HEK293T (cell line): ENCODE measurements at regions not wholly inside any gene's neighbourhood (a gene's known extent, or its start where the extent isn't known, plus 50 kb on each side); places are given as distances from the start of the nearest gene placed in this dataset.
"Not testable (repeated sequence)": the region's sequence is repeated elsewhere in the genome, so short reads cannot be mapped to it uniquely, and the experiment has no call there.

Experiments used
- CTCF ChIA-PET: fragments of 350-600 bp; formaldehyde crosslinking; extraction: SDS; loops from one replicate; lab custom pipeline; 2021; ENCODE audit warnings: antibody characterized with exemption, inconsistent platforms; lab: Yijun Ruan, JAX
- POLR2A ChIA-PET: fragments of 350-600 bp; formaldehyde crosslinking; extraction: SDS; loops from one replicate; lab custom pipeline; 2020; ENCODE audit warnings: antibody characterized with exemption, inconsistent platforms; lab: Yijun Ruan, JAX
- DNase-seq: peaks from one replicate; pipeline ENCODE4 v3.0.0; 2012; ENCODE audit warnings: mixed read lengths; ENCODE audit errors: extremely low spot score
- ARNT ChIP-seq: fragments of 450-650 bp; IDR thresholded peaks from 2 replicates; pipeline ENCODE4 v1.6.1; 2017; ENCODE audit warnings: mild to moderate bottlenecking
- BHLHE40 ChIP-seq: fragments of 450-650 bp; IDR thresholded peaks from 2 replicates; pipeline ENCODE4 v1.6.1; 2016; ENCODE audit warnings: mild to moderate bottlenecking, moderate library complexity, borderline replicate concordance
- CTBP1 ChIP-seq: fragments of 450-650 bp; IDR thresholded peaks from 2 replicates; pipeline ENCODE4 v1.6.1; 2016; ENCODE audit warnings: borderline replicate concordance
- ELF4 ChIP-seq: fragments of 450-650 bp; IDR thresholded peaks from 2 replicates; pipeline ENCODE4 v1.6.1; 2017; ENCODE audit warnings: antibody characterized with exemption
- FOXA1 ChIP-seq: fragments of 450-650 bp; IDR thresholded peaks from 2 replicates; pipeline ENCODE4 v1.6.1; 2016; ENCODE audit warnings: mild to moderate bottlenecking
- FOXK2 ChIP-seq: fragments of 450-650 bp; IDR thresholded peaks from 2 replicates; pipeline ENCODE4 v1.6.1; 2016; ENCODE audit warnings: mild to moderate bottlenecking
- FOXM1 ChIP-seq: fragments of 450-650 bp; IDR thresholded peaks from 2 replicates; pipeline ENCODE4 v1.6.1; 2017; ENCODE audit warnings: mild to moderate bottlenecking, borderline replicate concordance
- HDGF ChIP-seq: fragments of 450-650 bp; IDR thresholded peaks from 2 replicates; pipeline ENCODE4 v1.6.1; 2017; ENCODE audit warnings: antibody characterized with exemption, borderline replicate concordance
- L3MBTL2 ChIP-seq: fragments of 450-650 bp; conservative IDR thresholded peaks from 2 replicates; pipeline ENCODE4 v1.6.1; 2016; ENCODE audit warnings: mild to moderate bottlenecking
- LEF1 ChIP-seq: fragments of 450-650 bp; IDR thresholded peaks from 2 replicates; pipeline ENCODE4 v1.6.1; 2017; ENCODE audit warnings: mild to moderate bottlenecking, borderline replicate concordance
- NFRKB ChIP-seq: fragments of 450-650 bp; IDR thresholded peaks from 2 replicates; pipeline ENCODE4 v1.6.1; 2016; ENCODE audit warnings: mild to moderate bottlenecking, moderate library complexity
- SP1 ChIP-seq: fragments of 450-650 bp; IDR thresholded peaks from 2 replicates; pipeline ENCODE4 v1.6.1; 2017
- SUZ12 ChIP-seq: fragments of 450-650 bp; IDR thresholded peaks from 2 replicates; pipeline ENCODE4 v1.6.1; 2016; ENCODE audit warnings: mild to moderate bottlenecking
- TARDBP ChIP-seq: fragments of 450-650 bp; IDR thresholded peaks from 2 replicates; pipeline ENCODE4 v1.6.1; 2016
- ZNF384 ChIP-seq: fragments of 450-650 bp; IDR thresholded peaks from 2 replicates; pipeline ENCODE4 v1.6.1; 2016
- TF ChIP-seq, protein P1 (sequence below): fragments of 450-650 bp; IDR thresholded peaks from 2 replicates; pipeline ENCODE4 v1.6.1; 2016

- TF ChIP-seq L3MBTL2 (no peak), ELF4 (no peak), ARNT (no peak), FOXK2 (no peak), FOXM1 (no peak), FOXA1 (no peak), HDGF (no peak), SP1 (no peak), NFRKB (no peak), SUZ12 (no peak), LEF1 (no peak), BHLHE40 (no peak), CTBP1 (no peak), TARDBP (no peak), ZNF384 (no peak)
- TF ChIP-seq, protein P1, sequence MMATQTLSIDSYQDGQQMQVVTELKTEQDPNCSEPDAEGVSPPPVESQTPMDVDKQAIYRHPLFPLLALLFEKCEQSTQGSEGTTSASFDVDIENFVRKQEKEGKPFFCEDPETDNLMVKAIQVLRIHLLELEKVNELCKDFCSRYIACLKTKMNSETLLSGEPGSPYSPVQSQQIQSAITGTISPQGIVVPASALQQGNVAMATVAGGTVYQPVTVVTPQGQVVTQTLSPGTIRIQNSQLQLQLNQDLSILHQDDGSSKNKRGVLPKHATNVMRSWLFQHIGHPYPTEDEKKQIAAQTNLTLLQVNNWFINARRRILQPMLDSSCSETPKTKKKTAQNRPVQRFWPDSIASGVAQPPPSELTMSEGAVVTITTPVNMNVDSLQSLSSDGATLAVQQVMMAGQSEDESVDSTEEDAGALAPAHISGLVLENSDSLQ, result no peak
- CTCF ChIA-PET, result no interaction called here
- POLR2A ChIA-PET, result no interaction called here
- no peak for DNase-seq
Measured at GRCh38 chr12:125856896-125857295, 791.7 kb downstream of the AACS start.

DNA sequence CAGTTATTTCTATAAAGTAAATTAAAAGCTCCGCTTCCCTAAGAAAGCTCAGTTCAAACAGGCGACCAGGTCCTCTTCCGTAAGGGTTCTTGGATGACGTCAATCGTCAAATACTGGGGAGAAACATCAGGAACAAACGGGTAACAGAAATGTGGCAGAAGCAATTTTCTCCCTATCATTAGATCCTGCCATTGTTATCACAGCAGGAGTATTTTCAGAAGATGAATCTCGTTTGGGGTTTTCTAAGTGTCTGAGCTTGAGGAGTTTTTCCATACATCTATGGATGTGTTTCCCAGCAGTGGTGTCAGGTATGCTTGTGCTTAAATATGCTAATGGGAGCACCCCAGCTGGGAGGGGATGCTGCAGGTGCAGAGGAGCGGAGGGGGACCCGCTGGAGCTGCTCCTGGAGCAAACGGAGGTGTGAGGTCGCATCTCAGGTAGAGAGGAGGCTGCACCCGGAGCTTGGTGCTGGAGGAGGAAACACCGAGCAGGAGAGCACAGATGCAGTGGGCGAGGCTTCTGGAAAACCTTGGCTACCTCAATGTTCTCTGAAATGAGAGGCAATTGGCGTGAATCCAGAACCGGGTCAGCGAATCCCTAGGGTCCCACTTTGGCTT lies 795.5 kb downstream of the AACS start:
- POLR2A ChIA-PET, result no interaction called here
- CTCF ChIA-PET, result no interaction called here
- DNase-seq, result no peak
- TF ChIP-seq ELF4 (no peak), HDGF (no peak), ZNF384 (no peak), FOXM1 (no peak), CTBP1 (no peak), NFRKB (no peak), L3MBTL2 (no peak), ARNT (no peak), SP1 (no peak), TARDBP (no peak), SUZ12 (no peak), FOXK2 (no peak), LEF1 (no peak), FOXA1 (no peak), BHLHE40 (no peak)
- TF ChIP-seq, protein P1, result no peak

GRCh38 chr12:125861299-125862281 lies 796.4 kb downstream of the AACS start:
- TF ChIP-seq L3MBTL2, result no peak
- TF ChIP-seq NFRKB, result no peak
- no peak for TF ChIP-seq FOXA1
- TF ChIP-seq ELF4, result no peak
- TF ChIP-seq ZNF384, result no peak
- TF ChIP-seq CTBP1, result no peak
- TF ChIP-seq FOXK2, result no peak
- TF ChIP-seq SP1, result no peak
- no peak for TF ChIP-seq FOXM1
- TF ChIP-seq TARDBP, result no peak
- TF ChIP-seq SUZ12, result no peak
- CTCF ChIA-PET, result no interaction called here
- no peak for DNase-seq
- POLR2A ChIA-PET, result no interaction called here

GRCh38 chr12:125865236-125865635 lies 800.0 kb downstream of the AACS start:
- CTCF ChIA-PET, DNase-seq, POLR2A ChIA-PET: not testable (repeated sequence)

GRCh38 chr12:125871811-125872594 lies 806.8 kb downstream of the AACS start:
- no peak for DNase-seq
- TF ChIP-seq TARDBP (no peak), BHLHE40 (no peak), FOXA1 (no peak), FOXM1 (no peak), ZNF384 (no peak), CTBP1 (no peak), SP1 (no peak), ARNT (no peak), FOXK2 (no peak), L3MBTL2 (no peak), HDGF (no peak), LEF1 (no peak), SUZ12 (no peak), NFRKB (no peak), ELF4 (no peak)
- TF ChIP-seq, protein P1, result no peak
- POLR2A ChIA-PET, result no interaction called here
- CTCF ChIA-PET, result no interaction called here
